Glutamatergic neuron (in vitro differentiated cells): ENCODE measurements at regions not wholly inside any gene's neighbourhood (a gene's known extent, or its start where the extent isn't known, plus 50 kb on each side); places are given as distances from the start of the nearest gene placed in this dataset.

ENCODE experiments used
- DNase-seq: peaks from one replicate; pipeline ENCODE4 v3.0.0; 2022
- H3K27ac Mint-ChIP-seq: one replicate; pipeline ENCODE4 v1.8.0; 2020; ENCODE audit warnings: mild to moderate bottlenecking, mixed read lengths, inconsistent platforms; ENCODE audit not compliant: unreplicated experiment
- H3K27me3 Mint-ChIP-seq: one replicate; pipeline ENCODE4 v1.8.0; 2020; ENCODE audit warnings: mild to moderate bottlenecking, moderate library complexity, mixed read lengths, inconsistent platforms; ENCODE audit not compliant: unreplicated experiment
- H3K36me3 Mint-ChIP-seq: one replicate; pipeline ENCODE4 v1.8.0; 2020; ENCODE audit warnings: mild to moderate bottlenecking, mixed read lengths, inconsistent platforms; ENCODE audit not compliant: unreplicated experiment
- H3K4me1 Mint-ChIP-seq: one replicate; pipeline ENCODE4 v1.8.0; 2020; ENCODE audit warnings: mild to moderate bottlenecking, low read depth, mixed read lengths, inconsistent platforms; ENCODE audit not compliant: unreplicated experiment
- H3K4me3 Mint-ChIP-seq: one replicate; pipeline ENCODE4 v1.8.0; 2020; ENCODE audit warnings: mild to moderate bottlenecking, mixed read lengths, inconsistent platforms; ENCODE audit not compliant: unreplicated experiment
- H3K9me3 Mint-ChIP-seq: one replicate; pipeline ENCODE4 v1.8.0; 2020; ENCODE audit warnings: mild to moderate bottlenecking, moderate library complexity, mixed read lengths, inconsistent platforms; ENCODE audit not compliant: unreplicated experiment
- CTCF ChIP-seq: fragments of 200-600 bp; sonication (generic); IDR thresholded peaks from one replicate; pipeline ENCODE4 v1.5.0; 2021; ENCODE audit not compliant: partially characterized antibody, unreplicated experiment

GRCh38 chr10:111767661-111768060, 415.9 kb downstream of the GPAM start:
- Mint-ChIP-seq H3K27ac (no peak overlapping the region), H3K9me3 (no peaks in the 10 kb centered on the region)
- DNase-seq, result no peak

GRCh38 chr10:111773950-111774349, 409.6 kb downstream of the GPAM start:
- H3K27me3 Mint-ChIP-seq, result no peaks in the 10 kb centered on the region
- DNase-seq, result no peak
- no peaks in the 10 kb centered on the region for H3K36me3 Mint-ChIP-seq
- H3K4me3 Mint-ChIP-seq, result no peak overlapping the region
- TF ChIP-seq CTCF, result no peak
- no peaks in the 10 kb centered on the region for H3K4me1 Mint-ChIP-seq
- no peaks in the 10 kb centered on the region for H3K9me3 Mint-ChIP-seq
- H3K27ac Mint-ChIP-seq, result no peak overlapping the region

More at GRCh38 chr10:111767661-111768060, 415.9 kb downstream of the GPAM start:
- Mint-ChIP-seq H3K27me3 (no peaks in the 10 kb centered on the region), H3K4me3 (no peak overlapping the region), H3K36me3 (no peaks in the 10 kb centered on the region), H3K4me1 (no peaks in the 10 kb centered on the region)
- no peak for TF ChIP-seq CTCF

GRCh38 chr10:111774486-111774885, 409.1 kb downstream of the GPAM start:
- no peaks in the 10 kb centered on the region for H3K4me1 Mint-ChIP-seq
- H3K27me3 Mint-ChIP-seq, result no peaks in the 10 kb centered on the region
- no peaks in the 10 kb centered on the region for H3K36me3 Mint-ChIP-seq
- no peak for TF ChIP-seq CTCF
- H3K9me3 Mint-ChIP-seq, result no peaks in the 10 kb centered on the region
- DNase-seq, result no peak
- no peak overlapping the region for H3K27ac Mint-ChIP-seq
- H3K4me3 Mint-ChIP-seq, result no peak overlapping the region

GRCh38 chr10:111784436-111784835, 399.1 kb downstream of the GPAM start:
- Mint-ChIP-seq H3K27me3 (peaks cover 2% of the 10 kb centered on the region), H3K36me3 (no peaks in the 10 kb centered on the region), H3K4me1 (no peaks in the 10 kb centered on the region), H3K9me3 (no peaks in the 10 kb centered on the region), H3K27ac (no peak overlapping the region), H3K4me3 (no peak overlapping the region)
- no peak for DNase-seq
- no peak for TF ChIP-seq CTCF

- no peak for TF ChIP-seq CTCF
- Mint-ChIP-seq H3K9me3 (no peaks in the 10 kb centered on the region), H3K4me1 (no peaks in the 10 kb centered on the region), H3K27ac (no peak overlapping the region), H3K36me3 (no peaks in the 10 kb centered on the region), H3K27me3 (peaks cover 2% of the 10 kb centered on the region), H3K4me3 (no peak overlapping the region)
- no peak for DNase-seq
Observed at GRCh38 chr10:111784946-111785465, 398.6 kb downstream of the GPAM start.
